Activated CD4-positive, CD25-positive, alpha-beta regulatory T cell treated with anti-CD3 and anti-CD28 coated beads, Interleukin-2, amount 50 U/mL, for 72 hours (primary cell): ENCODE measurements at regions not wholly inside any gene's neighbourhood (a gene's known extent, or its start where the extent isn't known, plus 50 kb on each side); places are given as distances from the start of the nearest gene placed in this dataset.
A peak's percentile ranks its signal among the peaks of the same experiment; 100 is the strongest.
"Not testable (repeated sequence)": the region's sequence is repeated elsewhere in the genome, so short reads cannot be mapped to it uniquely, and the experiment has no call there.

ENCODE experiments used
- DNase-seq: peaks from one replicate; pipeline ENCODE4 v3.0.0; 2021

DNA sequence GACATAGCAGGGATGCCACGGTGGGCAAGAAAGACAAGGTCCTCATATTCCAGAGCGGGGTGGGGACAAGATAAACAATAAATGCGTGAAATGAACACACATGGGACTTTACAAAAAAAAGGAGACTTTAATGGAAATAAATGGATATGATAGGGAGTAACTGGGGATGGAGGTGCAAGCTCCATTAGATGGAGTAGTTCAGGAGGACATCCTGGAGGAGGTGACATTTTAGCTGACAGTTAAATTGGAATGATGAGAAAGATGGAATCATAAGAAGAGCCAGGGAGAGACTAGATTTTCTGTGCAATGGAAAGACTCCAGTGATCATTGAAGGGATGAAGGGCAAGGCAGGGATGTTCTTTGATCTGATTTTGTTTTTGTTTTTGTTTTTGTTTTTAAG is 83.6 kb upstream of the MYL10 start:
- DNase-seq = no peak

DNA sequence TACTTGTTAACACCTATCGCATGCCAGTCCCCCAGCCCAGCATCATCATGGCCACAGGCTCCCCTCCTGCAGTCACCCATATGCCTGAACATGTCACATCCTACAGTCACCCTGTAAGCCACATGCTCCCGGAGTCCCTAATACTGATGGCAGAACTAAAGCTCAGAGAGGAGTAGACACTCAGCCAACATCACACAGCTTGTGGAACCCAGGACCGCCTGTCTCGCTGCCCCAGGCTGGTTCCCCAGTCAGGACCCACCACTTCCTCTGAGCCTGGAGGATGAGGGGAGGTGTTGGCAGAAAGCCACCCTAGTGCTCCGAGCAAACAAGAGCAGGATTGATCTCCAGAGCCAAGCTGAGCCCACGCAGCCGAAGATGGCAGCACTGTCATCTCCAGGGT is 85.0 kb upstream of the MYL10 start:
- no peak for DNase-seq

DNA sequence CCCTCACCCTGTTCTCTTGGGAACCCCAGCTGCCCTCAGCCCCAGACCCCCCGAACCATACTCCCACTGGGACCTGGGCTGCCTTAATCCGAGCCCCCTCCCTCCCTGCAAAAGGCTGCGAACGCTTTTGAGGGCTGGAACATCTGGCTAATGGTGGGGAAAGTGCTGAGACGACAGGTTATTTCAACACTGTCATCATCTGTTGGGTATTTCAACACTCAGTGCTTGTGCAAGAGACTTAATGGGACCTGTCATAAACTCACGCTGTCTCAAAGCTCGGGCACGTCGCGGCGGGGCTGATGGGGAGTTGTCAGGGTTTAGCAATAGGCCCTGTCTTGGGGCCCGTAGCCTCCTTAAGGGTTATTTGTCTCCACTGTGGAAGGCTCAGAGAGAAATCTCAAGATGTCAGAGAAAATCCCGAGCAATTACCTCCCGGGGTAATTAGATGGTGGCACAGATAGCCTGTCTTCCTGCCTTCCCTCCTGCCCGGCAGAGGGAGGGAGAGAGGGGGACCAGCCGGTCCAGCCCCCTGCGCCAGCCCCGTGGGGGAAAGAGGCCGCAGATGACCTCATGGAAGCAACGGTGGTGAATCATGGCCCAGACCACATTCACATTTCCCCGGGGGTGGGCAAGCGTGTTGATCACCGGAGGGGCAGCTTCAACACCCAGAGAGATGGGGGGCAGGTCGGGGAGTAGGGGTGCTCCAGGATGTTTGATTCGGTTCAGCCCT is 88.7 kb upstream of the MYL10 start:
- no peak for DNase-seq

DNA sequence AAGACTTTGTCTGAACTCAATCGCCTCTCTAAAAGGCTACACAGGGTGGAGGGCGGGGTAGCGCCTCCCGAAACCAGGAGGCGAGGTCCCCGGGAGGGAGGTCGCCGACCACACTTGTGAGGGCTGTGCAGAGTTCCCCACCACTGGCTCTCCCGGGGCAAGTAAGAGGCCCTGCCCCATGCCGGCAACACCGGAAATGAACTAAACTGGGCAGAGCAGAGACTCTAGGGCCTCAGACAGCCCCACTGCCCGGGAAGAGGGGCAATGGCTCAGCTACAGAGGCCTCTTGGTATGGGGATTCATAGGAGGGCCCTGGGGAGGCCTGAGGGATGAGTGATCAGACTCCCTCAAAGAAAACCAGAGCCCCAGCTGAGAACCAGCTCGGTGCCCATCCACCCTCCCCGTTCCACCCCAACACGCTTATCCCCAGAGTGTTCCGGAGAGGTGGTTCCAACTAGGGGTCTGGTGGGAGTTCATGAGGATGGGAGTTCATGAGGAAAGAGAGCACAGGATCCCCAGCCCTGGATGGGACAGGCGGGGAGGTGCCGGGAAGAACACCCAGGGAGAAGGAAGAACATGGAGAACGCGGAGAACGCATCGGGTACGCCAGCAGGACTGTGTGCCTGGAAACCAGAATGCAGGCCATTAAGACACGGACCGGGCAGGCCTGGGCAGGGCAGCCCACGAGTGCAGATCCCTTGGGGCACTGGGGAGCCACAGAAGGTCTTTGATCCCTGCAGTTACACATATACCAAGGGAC is 89.4 kb upstream of the MYL10 start:
- no peak for DNase-seq

DNA sequence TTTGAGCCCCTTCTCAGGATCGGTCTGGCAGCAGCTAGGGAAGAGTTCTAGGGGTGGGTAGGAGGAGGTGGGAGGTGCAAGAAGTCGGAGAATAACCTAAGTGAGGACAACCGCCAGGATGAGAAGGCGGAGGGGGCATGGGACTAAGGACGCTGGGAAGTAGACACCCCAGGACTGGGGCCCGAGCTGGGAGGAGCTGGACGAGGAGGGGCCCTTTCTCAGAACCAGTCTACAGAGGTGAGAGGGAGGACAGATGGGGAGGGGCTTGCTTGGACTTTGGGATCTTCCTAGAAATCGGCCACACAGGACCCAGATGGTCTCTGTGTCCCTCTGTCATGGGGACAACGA is 90.0 kb upstream of the MYL10 start:
- no peak for DNase-seq

DNA sequence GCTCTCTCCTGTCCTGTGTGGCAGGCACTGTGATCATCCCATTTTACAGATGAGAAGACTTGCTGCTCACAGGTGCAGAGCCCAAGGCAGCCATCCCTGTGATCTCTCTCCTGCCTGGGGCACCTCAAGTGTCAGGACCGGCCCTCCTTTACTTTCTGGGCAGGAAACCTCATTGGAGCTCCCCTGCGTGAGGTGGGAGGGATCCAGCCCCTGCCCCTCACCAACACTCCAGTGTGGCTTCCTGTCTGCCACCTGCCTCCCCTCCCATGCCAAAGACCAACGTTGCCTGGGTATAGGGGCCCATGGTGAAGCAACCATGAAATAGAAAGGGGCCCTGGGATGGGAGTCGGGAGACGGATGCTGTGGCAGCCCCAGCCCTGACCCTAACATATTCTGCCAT is 91.2 kb upstream of the MYL10 start:
- no peak for DNase-seq

DNA sequence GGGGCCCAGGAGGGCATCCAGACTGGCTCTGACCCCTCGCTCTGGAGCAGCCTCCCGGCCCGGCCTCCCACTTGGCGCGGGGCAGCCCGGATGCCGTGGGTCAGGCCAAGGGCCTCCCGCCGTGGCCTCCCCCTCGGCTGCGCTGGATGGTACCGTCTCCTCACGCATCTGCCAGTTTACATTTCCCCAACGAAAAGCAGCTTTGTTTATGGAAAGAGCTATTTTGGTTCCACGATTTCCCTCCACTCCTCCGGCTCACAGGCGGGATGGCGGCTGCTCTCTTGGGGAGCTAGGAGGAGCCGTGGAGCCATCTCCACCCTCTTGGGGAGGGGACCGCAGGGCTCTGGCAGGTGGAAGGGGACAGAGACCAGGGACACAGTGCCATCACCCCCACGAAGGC is 93.2 kb upstream of the MYL10 start:
- no peak for DNase-seq

DNA sequence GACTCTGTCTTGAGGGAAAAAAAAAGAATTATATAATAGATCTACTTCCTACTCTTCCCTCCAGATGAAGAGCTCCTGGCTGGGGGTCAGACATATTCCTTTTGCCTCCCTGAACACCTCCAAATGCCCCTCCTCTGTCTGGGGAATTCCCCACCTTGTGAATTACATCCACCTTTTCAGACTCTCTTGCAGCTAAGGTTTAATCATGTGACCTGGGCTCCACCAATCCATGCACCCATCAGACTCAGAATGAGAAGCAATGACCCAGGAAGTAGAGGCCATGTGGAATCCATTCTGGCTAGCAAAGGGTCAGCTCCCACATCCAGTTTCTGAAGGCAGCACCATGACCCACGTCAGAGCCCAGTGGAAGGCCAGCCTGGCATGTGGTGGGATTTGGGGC is 93.6 kb upstream of the CUX1 start:
- no peak for DNase-seq

DNA sequence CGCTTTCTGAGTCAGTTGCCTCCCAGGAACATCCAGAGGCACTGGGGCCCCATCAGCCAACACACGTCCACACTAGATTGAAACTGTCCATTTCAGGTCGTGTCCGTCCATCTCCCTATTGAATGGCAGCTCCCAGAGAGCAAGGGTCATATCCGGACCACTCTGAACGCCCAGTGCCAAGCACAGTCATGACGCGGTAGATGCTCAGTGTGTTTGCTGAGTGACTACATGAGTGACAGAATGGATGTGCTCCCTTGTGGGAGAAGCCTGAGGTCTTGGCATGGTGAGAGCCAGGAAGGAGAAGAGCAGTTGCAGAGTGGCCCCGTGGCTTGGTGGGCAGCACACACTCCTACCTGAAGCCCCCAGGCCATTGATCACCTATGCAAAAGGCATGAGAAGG is 92.5 kb upstream of the CUX1 start:
- no peak for DNase-seq

DNA sequence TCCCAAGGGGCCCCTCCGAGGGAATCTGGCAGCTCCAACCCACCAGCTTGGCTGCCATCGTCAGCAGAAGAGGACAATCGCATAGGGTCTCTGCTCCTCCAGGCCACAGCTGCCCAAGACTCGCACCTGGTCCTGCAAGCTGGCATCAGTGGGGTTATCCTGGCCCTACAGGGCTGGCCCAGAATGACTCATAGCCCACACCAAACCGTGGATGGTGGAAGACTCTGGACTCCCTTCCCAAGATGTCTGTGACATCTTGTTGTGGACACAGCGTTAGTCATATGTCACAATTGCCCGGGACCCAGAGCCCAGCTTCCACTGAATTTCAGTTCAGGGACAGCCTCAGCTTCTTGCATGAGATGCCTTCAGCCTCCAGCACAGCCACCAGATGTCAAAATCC is 91.5 kb upstream of the CUX1 start:
- no peak for DNase-seq

DNA sequence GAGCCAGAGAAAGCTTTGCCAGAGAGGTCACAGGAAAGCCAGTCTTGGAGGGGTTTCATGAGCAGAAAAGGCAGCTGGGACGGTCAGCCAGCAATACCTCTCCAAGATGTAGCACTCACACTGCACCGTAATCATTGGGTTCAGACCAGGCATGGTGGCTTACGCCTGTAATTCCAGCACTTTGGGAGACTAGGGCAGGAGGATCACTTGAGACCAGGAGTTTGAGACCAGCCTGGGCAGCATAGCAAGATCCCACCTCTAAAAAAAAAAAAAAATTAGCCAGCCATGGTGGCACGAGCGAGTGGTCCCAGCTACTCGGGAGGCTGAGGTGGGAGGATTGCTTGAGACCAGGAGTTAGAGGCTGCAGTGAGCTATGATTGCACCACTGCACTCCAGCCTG is 90.2 kb upstream of the CUX1 start:
- DNase-seq = no peak

DNA sequence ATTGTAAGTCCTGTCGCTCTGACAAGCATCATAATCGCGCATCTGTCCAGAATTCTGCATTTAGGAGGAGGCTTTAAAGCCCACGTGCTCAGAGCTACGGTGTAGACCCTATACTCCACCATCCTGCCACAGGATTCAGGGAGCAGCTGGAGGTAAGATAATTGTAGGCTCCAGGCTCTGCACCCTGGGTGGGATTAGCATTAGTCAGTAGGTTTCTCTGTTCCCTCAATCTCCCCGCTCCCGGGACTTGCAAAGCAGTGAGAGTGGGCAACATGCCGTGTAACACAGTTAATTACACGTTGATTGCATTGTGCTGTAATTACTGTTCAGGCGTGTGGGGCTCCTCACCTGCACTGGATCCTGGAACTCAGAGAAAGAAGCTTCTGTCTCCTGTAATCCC is 89.3 kb upstream of the CUX1 start:
- DNase-seq = no peak

DNA sequence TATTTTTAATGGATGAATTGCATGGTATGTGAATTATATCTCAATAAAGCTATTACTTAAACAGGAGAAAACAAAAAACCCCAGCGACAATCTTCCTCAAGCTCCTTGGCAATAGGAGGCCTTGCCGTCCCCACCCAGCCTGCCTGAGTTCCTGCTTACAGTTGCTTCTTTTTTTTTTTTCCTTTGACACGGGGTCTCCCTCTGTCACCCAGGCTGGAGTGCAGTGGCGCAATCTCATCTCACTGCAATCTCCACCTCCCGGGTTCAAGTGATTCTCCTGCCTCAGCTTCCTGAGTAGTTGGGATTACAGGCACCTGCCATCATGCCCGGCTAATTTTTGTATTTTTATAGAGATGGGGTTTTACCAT is 88.6 kb upstream of the CUX1 start:
- not testable (repeated sequence) for DNase-seq

DNA sequence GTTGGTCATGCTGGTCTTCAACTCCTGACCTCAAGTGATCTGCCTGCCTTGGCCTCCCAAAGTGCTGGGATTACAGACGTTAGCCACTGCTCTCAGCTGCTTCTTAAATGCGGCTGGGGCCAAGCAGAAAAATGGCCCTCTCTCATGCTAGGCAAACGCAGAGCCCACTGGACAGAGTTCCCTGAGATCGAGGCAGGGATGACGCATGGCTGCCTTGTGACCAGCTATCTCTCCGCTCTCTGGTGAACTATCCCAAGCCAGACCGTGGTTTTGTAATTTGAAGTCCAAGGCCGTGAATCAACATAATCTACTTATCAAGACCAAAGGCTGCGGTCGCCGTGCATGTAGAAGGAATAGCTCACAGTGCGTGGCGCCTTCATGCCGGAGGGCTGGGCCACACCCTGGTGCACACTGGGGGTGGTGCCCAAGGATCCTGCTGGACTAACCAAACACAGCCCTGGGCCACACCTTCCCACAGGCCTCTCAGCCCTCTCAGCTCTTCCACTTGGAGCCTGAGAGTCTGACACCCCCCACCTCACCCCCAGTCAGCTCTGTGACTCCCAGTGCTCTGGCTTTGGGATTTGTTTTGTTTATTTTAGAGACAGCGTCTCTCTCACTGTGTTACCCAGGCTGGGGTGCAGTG is 88.1 kb upstream of the CUX1 start:
- DNase-seq = no peak

DNA sequence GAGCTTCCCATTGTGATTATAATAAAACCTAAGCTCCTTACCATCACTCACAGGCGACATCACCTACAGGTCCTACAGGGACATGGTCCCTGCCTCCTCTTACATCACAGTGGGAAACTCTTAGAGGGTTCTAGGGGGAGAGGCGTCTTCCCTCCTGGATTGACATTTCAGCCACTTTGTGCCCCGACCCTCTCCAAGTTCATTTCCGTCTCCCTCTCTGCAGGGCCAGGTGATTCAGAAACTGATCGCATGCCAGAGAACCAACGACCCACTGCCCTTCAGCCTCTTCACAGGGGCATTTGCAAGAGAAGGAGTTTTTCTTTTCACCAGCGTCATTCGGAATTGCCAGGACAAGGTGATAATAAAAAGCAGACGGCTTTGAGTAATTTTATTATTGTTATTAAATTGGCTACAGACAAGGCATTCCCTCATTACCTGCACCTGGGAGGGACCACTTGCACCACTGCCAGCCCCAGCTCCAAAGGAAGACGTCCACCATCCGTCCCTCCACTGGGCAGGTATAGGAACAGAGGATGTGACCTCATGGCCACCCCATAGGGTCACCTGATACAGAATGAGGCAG is 85.8 kb upstream of the CUX1 start:
- no peak for DNase-seq

DNA sequence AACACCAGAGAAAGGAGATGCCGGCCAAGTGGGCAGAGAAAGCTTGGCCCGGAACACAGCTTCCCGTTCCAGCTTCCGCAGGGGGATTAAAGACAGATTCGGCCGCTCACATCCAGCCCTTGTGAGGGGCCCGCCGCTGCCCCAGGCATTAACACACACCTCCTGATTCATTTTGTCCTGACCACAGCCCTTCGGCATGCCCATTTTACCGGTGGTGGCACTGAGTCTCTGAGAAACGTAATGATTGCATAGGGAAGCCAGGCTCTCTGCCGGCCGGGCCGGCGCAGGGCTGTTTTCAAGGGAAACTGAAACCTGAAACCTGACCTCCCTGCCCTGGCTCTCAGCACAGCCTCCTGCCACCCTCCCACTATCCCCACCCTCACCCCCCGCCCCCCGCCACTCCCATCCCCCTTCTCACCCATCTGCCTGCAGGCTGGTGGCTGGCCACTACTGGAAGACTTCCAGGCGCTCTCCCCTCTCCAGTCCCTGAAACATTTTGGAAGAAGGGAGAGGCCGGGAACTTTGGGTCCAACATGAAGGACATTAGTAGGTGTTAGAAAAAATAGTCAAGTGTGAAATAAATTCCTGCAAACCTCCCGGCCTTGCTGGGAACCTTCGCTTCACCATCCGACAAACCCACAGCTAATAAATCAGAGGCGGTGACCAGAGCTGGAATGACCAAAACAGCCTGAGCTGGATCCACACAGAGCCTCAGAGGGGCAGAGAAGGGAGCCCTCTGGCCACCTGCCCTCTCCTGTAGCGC is 83.5 kb upstream of the CUX1 start:
- DNase-seq = no peak

DNA sequence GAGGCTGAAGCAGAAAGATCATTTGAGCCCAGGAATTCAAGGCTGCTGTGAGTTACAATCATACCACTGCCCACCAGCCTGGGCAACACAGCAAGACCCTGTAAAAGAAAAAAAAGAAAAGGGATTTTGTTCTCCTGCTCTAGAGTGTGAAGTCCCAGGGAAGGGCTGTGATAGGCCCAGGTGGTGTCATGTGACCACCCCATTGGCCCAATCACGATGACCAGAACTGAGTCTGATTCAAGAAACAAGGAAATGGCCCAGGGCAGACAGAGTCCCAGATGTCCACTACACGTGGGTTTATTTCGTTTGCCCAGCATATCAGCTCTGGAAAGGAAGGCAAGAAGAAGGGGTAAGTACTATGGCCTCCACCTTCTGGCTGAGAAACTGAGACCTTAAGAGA is 81.3 kb upstream of the CUX1 start:
- no peak for DNase-seq

DNA sequence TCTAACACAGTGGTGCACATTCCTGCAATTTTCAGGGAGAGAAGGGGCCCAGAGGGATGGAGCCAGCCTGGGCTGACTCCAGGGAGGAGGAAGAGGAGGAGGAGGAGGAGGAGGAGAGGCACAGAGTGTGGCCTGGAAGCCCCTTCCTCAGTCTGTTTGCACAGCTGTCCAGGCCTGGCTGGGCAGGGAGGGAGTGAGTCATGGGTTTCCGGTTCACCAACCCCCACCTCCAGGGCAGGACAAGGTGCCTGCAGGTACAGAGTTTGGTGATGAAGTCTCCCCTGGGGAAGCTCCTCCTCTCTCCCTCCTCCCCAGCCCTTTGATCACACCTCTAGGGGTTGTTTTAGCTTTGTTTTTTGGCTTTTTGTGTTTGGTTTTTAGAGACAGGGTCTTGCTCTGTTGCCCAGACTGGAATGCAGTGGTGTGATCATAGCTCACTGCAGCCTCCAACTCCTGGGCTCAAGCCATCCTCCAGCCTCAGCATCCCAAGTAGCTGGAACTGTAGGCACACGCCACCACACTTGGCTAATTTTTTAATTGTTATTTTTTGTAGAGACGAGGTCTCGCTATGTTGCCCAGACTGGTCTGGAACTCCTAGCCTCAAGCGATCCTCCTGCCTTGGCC is 77.5 kb upstream of the CUX1 start:
- no peak for DNase-seq

DNA sequence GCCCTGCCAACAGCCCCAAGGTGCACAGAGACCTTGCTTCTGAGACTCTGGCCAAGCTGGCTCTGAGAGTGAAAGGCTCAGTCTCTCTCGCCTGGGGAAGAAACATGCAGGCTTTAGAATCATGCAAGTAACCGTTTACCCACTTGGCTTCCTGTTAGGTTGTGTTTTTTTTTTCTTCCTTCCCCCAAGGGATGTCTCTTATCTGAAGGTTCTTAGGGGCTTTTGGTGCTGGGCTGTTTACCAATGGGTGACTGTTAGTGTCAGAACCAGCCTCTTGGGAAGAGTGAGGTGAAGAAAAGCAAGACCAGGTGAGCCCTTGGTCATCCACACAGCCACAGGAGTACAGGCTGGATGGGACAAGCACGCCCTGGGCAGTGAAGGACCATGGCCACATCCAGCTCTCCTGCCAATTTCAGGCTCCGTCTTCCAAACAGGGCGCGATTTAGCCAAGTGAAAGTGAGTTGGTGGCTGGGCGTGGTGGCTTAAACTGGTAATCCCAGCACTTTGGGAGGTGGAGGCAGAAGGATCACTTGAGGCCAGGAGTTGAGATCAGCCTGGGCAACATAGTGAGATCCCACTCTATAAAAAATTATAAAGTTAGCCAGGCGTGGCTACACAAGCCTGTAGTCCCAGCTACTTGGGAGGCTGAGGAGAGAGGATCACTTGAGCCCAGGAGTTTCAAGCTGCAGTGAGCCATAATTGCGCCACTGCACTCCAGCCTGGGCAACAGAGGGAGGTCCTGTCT is 76.3 kb upstream of the CUX1 start:
- no peak for DNase-seq

DNA sequence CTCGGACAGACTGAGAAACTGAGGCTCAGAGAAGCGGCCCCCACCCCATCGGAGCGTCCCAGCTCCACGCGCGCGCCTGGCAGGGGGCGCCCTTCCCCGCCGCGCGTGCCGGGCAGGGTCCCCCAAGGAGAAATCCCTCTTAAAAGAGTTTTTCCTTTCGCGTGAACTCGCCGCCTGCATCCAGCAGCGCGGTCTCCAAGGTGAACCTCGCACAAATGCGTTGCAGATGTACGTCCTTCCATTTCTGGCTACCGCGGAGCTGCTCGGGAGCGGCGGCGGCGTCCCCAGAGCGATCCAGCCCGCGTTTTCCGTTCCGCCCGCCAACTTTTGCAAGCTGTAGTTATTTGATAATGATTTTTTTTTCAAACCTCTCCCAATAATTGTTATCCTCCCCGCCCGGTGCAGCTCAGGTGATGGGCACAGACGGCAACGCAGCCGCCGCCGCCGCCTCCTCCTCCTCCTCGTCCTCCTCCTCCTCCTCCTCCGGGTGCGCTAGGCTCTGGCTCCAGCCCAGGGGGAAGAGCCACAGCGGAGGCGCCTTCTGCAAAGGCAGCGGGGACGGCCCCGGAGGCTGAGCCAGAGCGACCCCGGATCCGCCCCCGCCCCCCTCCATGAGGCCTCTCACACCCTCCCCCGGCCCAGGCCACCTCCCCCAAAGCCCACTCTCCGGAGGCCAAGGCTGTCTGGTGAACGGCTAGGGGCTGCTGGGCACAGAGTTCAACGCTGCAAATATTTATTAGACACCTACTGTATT is 74.0 kb upstream of the CUX1 start:
- DNase-seq = peak; percentile 56

DNA sequence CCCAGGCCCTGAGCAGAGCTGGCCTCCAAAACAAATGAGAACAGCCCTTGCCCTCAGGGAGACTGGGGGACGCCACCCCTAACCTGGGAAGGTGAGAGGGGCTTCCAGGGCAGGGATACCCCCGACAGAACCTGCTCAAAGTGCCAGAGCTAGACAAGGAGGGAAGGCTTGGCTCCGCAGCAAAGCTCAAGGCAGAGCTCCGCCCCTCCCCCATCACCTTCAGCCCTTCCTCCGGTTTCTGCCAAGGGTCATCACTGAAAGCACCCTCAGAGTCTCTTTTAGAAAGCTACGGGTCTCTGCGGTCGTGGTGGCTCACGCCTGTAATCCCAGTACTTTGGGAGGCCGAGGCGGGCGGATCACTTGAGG is 73.4 kb upstream of the CUX1 start:
- no peak for DNase-seq
